ENCODE measurements at regions not wholly inside any gene's neighbourhood (a gene's known extent, or its start where the extent isn't known, plus 50 kb on each side); places are given as distances from the start of the nearest gene placed in this dataset.
"Not testable (repeated sequence)": the region's sequence is repeated elsewhere in the genome, so short reads cannot be mapped to it uniquely, and the experiment has no call there.

DNA sequence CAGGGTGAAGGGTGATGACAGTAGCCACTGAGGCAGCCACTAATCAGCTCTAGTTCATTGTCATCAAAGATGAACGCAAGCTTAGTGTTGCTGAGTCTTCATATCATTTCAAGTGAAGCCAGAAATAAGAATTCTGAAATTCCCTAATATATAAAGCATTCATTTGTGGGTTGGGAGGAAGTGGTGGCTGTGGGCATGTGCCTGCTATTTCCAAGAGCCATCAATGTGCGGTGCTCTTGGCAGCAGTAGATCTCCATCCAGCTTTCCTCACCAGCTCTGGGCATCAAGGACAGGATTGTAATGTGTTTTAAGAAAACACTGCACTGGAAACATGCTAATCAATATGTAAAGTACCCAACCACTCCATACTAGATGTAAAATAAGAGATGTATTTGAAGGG lies 202.5 kb upstream of the AHR start:
- no peak for DNase-seq

DNA sequence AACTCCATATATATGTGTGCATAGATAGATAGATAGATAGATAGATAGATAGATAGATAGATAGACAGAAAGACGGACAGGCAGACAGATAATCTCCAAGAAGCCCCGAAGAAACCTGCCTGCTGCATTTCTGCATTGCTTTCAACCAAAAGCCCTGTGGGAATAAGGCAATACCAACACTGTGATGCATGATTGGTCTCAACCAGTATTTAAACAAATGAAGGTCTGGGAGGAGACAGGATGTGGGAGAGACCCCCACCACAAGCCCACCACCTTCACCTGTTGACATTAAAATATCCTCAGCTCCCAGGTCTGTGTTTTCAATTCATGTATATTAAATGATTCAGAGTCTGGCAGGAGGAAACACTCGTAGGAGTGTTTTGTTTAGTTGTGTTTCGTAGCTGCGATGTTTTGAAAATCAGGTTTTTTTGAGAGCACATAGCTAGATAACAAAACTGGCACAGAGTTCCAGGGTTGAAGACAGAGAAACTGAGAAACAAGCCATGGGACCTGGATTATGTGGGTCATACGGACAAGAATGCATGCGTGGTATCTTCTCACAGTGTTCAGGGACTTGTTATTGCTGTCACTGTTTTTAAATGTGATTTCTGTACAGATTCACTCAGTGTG lies 200.7 kb upstream of the AHR start:
- no peak for DNase-seq

DNA sequence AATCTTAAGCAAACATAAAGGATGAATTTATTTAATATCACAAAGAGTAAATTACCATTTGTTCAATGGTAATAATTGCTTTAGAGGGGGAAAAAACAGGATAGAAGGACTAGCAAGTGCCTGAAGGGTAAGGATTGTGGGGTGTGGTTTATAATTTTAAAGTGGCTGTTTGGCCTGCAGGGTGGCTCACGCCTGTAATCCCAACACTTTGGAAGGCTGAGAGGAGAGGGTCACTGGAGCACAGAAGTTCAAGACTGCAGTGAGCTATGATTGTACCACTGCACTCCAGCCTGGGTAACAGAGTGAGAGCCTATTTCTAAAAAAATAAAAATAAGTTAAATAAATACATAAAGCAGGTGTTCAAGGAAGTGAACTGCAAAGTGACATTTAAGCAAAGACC lies 199.9 kb upstream of the AHR start:
- no peak for DNase-seq

DNA sequence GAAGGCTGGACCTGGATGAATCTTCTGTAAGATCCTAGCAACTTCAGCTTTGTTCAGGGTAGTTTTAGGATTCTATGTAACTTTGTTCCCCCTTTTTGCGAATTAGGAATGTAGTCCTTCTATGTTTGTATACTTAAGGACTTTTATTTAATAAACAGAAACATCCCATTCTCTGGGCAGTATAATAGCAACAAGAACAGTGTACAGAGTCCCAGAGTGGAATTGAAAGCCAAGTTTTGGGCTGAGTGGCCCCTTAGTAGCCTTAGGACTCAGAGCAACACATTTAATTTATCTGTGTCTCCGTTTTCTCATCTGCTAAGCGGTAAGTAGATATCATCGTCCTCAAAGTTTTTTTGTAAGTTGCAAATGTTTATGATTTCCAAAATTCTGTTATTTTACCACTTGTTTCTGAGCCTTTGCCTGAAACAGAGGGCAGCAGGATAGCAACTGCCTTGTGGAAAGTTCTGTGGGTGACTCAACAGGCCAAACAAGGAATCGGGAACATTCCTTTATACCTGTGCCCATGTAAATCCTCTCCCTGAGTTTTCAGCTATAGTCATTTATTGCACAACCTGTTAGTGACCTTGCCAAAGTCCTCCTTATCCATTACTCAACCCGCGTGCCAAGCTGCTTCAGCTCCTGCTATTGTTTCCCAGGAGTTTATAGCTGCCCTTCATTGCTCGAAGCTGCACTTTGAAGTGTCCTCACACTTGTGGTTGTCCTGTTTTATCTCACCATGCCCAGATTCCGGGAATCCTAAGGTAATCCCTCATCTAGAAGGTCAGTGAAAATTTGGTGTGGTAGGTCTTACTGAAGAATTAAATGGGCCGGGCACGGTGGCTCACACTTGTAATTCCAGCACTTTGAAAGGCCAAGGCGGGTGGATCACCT lies 199.1 kb upstream of the AHR start:
- DNase-seq: no peak

DNA sequence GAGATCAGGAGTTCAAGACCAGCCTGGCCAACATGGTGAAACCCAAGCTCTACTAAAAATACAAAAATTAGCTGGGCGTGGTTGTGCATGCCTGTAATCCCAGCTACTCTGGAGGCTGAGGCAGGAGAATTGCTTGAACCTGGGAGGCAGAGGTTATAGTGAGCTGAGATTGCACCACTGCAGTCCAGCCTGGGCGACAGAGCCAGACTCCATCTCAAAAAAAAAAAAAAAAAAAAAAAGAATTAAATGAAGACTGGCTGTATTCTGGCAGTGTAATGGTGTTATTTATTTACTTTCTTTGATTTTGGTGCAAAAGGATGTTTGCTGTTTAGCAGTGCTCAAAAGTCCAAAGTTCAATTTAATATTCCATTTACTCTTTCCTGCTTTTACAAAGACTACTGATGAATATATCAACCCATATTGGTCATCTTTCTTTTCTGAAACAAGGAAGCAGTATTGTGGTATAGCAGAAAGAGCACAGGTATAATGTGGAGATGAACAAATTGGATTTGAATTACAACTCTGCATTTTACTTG lies 198.4 kb upstream of the AHR start:
- DNase-seq: not testable (repeated sequence)

DNA sequence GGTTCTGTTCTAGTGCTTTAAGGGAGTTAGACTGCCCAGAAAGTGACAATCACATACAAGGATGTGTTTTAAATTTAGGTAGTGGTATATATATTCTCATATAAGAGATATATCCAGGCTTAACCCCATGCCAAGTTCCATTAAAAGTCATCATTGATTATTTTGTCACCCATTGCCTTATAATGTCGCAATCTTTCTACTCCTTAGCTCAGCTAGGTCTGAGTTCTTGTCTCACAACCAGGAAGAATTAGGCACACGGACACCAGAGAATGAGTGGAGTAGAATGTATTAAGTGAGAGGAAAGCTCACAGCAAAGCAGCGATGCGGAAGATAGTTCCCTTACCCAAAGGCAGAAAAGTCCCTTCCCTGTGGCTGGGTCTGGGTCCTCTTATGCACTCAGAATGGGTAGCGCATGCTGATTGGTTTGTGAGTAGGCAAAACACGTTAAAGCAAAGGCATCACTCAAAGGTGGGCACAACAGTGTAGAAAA lies 197.2 kb upstream of the AHR start:
- no peak for DNase-seq

DNA sequence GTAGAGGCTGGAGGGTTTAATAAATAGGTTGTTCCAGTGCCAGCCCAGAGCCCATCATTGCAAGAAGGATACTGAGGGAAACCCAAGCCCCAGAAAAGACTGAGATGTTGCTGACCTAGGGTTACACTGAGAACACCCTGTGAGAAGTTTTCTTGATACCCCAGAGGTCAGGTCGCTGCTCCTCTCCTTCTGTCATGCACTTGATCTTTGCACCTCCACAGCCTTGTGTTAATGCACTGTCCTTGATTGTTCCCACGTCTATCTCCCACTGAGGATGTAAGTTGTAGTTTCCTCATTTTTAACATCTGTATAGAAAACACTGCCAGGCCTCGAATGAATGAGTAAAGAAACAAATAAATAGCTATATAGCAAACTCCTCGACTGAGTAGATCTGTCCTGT lies 195.3 kb upstream of the AHR start:
- DNase-seq: no peak

DNA sequence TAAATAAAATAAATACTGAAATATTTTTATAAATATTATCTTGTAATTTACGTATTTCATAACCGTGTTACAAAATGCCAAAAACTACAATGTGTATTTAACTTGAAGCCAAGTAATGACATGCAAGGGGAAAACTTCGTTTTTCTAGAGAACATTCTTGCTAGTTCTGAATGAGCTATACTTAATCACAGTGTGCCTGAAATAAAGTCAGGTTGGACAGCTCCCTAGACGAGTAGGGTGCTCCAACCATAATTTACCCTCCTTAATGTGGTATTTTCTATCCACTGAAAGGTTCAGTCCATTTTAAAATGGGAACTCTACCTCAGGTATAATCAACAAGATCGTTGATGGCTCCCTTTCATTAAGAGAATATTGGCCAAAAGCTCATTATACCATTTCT lies 194.5 kb upstream of the AHR start:
- DNase-seq: no peak

DNA sequence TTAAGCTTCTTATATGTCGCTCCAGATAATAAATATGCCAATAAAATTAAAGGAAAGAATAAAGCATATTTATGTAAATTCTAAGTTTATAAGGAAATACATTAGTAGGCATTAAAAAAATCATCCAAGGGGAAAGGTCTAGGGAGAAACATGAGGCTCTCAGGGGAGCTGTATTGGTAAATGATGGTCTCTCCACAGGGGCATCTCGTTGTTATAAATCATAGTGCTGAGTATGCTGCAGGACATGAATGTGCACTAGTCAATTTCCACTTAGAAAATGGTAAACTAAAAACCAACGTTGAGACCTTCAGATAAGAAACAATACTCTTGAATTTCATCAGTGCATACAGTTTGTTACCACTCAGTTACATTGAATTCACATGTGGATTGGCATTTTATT lies 194.0 kb upstream of the AHR start:
- no peak for DNase-seq

DNA sequence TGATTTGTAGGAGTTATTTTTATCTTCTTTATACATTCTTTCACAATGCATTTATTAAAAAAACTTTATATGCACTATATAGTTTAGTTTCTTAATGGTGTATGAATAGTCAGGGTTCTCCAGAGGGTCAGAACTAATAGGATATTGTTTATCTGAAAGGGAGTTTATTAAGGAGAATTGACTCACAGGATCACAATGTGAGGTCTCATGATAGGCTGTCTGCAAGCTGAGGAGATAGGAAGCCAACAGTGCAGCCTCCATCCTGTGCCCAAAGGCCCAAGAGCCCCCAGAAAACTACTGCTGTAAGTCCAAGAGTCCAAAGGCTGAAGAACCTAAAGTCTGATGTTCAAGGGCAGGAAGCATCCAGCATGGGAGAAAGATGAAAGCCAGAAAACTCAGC lies 192.8 kb upstream of the AHR start:
- DNase-seq: no peak

DNA sequence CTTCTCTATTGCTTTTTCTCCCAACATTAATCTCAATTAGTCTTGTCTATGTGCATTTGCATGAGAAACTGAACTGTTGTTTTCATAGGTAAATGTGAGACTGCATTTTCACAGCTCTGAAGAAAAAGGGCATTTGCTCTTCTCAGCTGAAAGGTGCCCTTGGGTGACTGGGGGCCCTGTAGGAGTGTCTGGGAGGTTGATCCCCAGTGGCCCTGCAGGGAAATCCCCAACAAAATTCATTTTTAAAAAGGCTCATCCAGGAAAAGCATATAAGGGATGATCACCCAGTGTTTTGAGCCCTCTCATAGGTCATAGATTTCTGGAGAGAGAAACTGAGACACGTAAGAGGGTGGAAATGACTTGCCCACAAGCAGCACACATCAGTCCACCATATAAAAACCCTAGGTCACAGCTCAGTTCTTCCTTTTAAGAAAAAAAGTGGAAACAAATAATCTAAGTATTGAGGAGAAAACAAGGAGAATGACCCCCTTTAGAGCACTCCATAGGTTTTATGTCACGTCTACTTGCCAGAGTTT lies 190.3 kb upstream of the AHR start:
- DNase-seq: no peak

DNA sequence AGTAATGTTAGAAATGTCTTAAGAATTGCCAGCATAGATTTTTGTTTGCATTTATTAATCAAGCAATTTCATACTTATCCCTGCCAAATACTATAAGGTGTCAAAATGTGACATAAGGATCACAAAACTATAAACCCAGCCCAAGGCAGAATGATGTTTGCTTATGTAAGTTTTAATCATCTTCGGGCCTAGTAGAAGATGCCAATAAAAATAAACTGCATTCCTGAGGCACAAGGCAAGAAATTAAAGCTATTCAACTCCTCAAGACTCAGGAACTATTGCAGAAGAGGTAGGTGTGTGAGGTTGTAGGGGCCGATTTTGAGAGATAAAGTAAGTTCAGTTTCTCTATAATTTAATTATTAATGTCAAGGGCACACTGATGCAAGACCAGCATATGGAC lies 189.4 kb upstream of the AHR start:
- DNase-seq: no peak

DNA sequence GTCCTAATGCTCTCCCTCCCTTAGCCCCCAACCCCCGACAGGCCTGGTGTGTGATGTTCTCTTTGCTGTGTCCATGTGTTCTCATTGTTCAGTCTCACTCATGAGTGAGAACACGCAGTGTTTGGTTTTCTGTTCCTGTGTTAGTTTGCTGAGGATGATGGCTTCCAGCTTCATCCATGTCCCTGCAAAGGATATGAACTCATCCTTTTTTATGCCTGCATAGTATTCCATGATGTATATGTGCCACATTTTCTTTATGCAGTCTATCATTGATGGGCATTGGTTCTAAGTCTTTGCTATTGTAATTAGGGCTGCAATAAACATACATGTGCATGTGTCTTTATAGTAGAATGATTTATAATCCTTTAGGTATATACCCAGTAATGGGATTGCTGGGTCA lies 184.7 kb upstream of the AHR start:
- not testable (repeated sequence) for DNase-seq

DNA sequence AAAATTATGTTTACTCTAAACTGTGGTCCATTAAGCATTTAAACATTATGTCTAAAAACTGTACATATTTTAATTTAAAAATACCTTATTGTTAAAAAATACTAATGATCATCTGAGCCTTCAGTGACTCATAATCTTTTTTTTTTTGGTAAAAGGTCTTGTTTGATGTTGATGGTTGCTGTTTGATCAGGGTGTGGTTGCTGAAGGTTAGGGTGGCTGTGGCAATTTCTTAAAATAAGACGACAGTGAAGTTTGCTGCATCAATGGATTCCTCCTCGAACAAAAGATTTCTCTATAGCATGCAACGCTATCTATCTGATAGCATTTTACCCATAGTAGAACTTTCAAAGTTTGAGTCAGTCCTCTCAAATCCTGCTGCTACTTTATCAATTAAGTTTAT lies 180.0 kb upstream of the AHR start:
- no peak for DNase-seq

DNA sequence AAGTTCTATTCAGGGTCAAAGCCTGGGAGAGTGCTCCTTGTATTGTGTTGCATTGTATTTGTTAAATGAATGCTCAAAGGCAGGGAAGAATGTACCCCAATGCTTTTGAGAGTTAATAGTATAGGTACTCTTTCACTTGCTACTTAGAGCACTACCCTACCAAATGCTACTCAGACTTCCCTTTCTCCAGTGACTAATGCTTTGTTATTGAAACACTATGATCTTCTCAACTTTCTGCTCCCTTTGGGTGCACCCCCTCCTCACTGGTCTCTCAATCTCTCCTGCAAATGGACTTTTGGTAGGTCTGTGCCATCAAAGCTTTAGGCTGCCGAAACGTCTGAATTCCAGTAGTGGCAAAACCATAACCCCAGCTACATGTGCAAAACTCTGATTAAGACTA lies 177.7 kb upstream of the AHR start:
- DNase-seq: no peak

DNA sequence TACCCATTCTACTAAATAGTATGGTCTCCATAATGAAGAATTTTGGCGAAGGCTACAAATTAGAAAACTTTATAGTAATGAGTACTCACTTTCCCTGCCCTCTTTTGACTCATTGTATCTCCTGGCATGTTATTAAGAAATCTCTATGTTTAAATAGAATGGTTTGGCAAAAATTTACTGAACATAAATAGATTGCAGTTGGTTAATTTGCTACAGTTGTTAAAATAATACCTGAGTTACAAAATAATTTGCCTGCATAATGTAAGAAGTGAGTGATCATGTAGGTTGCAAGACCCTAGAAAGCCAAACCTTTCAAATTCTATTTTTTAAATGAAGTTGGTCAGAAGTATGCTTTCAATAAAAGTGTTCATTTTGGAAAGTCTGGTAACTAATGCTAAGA lies 176.8 kb upstream of the AHR start:
- no peak for DNase-seq

DNA sequence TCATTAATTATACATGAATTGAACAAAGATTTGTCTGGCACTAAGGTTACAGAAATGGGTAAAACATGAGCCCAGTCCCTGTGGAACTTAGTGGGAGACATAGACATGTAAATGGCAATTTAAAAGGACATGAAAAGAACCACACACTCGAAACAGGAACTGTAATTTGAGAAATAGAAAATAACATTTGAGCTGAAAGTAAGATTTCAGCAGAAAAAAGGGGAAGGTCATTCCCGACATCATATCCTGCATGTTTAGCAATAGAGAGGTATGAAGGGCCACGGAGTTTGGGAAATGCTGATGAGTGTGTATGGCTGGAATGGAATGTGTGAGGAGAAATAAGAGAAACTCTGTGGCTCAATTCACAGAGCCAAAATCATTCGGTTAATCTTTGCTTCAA lies 175.4 kb upstream of the AHR start:
- DNase-seq: no peak

DNA sequence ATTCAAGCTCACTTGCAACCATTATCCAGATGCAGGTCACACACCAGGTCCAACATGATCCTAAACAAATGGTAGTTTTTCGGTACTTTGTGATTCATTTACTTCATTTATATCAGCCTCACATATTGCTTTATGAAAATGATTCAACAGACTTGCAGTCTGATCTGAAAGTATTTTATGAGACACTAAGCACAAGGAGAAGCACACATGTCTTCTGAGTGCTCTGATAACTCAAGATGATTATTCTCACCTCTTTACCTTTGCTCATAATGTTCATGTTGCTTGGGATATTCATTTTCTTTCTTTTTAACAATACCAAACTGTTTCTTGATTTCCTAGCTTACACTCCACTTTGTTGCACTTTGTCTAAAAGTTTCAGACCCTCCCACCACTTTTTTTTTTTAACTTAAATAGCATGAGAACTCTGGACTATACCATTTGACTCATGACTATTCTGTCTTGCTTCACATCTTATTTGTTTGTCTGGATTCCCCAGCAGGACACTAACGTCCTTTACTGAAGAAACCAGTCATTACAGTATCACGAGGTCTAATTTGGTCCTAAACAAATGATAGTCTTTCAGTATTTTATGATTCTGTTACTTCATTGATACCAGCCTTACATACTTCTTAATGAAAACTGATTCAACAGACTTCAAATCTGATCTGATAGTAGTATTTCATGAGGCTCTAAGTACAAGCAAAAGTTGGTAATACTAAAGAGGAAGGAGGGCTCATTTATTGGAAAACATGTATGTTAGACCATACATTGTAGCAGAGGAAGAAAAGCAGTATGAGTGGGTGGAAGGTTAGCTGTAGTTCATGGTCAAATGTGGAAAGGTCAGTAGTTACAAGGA lies 171.8 kb upstream of the AHR start:
- no peak for DNase-seq

DNA sequence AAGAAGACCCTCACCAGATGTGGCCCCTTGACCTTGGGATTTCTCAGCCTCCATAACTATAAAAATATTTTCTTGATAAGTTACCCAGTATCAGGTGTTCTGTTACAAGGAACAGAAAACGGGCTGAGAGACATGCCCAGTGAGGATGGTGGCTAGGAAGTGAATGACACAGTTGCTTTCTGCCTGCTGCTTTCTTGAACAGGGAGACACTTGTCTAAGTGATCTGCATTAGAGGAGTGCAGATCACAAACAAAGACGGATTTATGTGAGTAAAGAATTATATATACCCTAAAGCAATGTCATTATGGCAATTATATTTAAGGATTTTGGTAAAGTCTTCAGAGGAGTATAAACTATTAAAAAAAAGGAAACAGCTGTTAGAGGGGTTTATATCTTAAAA lies 169.2 kb upstream of the AHR start:
- no peak for DNase-seq

DNA sequence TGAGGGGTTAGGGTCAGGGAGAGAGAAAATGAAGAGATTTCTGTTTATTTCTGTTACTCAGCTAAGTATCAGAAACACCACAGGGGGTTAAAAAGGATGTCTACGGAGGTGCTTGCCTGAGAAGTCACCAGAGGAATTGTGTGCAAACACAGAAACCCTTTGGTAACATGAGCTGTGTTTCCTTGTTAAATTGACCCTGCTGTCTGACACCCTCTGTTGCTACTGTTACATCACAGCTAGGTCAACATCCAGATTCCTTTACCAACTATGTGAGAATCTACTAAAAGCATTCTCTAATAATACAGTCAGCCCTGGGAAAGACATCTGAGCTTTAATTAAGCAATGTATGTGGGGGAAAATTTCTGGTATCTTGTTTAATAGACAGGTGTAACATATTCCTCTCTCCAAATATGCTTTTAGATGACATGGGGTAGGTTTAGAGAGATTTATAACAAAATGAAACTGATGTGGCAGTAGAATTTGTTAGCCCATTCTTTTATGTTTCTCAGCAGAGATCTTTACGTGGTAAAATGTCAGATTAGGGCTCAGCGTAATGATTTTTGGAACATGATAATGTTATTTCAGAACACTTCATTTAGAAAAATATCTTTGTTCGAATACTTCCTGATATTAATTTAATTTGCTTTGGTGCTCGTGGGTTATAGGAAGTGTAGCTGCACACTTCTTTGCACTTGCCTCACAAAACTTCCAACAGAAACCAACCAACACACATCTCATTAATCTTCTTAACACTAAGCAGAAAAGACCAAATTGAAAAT lies 168.0 kb upstream of the AHR start:
- DNase-seq: no peak

DNA sequence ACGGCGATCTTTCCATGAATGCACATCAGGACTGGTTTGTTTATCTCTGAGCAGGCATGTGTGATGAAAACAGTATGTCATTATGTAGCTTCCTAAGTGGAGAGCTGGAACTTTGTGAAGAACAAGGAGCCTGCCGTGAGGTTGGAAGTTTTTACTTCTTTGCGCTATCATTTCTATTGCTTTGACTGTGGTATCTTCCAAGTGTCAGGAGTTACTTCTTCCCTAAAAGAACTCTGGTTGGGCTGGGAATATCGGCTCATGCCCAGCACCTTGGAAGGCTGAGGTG lies 167.4 kb upstream of the AHR start:
- DNase-seq: no peak

DNA sequence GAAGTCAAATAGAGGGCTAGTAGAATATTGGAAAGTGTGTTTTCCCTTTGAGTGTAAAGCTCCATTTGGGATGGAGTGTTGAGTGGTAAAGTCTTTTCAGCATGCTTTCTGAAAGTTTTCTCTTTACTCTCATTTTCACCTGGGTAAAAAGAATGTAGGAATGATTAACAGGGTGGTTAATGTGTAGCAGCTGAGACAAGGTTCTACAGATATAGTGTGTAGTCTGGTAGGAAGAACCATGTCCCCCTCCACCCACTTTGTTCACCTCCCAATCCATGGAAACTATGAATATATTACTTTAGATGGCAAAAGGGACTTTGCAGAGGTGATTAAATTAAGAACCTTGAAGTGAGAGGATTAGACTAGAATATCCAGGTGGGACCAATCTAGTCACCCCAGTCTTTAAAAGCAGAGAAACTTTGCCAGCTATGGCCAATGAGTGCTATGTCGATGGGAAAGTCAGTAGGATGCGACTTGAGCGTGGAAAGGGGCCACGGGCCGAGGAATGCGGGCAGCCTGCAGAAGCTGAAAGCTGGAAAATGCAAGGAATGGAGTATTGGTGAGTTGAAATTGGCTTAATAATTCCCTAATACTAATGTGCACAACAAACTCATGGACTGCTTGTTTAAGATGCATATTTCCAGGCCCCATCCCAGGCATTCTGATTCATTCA lies 166.3 kb upstream of the AHR start:
- DNase-seq: no peak
